ENCODE measurements at regions not wholly inside any gene's neighbourhood (a gene's known extent, or its start where the extent isn't known, plus 50 kb on each side); places are given as distances from the start of the nearest gene placed in this dataset.

DNA sequence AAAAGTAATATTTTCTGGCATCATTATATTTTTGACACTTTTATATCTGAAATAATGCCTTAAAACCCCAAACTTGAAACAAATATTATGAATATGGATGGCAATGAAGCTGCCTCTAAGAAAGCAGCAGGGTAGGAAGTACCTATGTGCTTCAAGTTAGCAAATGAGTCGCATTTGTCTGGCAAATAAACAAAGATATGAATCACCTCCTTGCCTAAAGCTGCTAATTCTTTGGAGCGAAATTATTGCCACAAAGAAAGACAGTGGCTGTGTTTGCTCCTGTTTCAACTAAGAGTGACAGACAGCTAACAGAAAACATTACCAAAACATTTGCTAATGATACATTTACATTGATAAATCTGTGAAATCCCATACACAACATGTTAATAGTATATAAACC lies 854.9 kb downstream of the RPS29 start:
- peaks cover 4% of the 10 kb centered on the region for H3K9me3 ChIP-seq (ENCODE audit: low read depth, low read length, poor library complexity, severe bottlenecking)
- H3K4me3 ChIP-seq (ENCODE audit: low read depth, low read length, poor library complexity, severe bottlenecking): no peak overlapping the region
- no TSS peak for BruUV-seq (replicated peaks)
- no peak overlapping the region for H3K27ac ChIP-seq (ENCODE audit: low read depth, low read length, poor library complexity, severe bottlenecking)
- no peak for TF ChIP-seq EZH2 (IDR thresholded peaks at IDR 0.05; ENCODE audit: borderline replicate concordance, low read depth, low read length, poor library complexity, severe bottlenecking)
- TF ChIP-seq, protein P1, sequence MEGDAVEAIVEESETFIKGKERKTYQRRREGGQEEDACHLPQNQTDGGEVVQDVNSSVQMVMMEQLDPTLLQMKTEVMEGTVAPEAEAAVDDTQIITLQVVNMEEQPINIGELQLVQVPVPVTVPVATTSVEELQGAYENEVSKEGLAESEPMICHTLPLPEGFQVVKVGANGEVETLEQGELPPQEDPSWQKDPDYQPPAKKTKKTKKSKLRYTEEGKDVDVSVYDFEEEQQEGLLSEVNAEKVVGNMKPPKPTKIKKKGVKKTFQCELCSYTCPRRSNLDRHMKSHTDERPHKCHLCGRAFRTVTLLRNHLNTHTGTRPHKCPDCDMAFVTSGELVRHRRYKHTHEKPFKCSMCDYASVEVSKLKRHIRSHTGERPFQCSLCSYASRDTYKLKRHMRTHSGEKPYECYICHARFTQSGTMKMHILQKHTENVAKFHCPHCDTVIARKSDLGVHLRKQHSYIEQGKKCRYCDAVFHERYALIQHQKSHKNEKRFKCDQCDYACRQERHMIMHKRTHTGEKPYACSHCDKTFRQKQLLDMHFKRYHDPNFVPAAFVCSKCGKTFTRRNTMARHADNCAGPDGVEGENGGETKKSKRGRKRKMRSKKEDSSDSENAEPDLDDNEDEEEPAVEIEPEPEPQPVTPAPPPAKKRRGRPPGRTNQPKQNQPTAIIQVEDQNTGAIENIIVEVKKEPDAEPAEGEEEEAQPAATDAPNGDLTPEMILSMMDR (conservative IDR thresholded peaks at IDR 0.05; ENCODE audit: low read depth, low read length): no peak
- intact Hi-C loops (cut with micrococcal nuclease; ENCODE audit: unreplicated experiment): no loop called here
- ChIA-PET POLR2A (ENCODE audit: low non-redundant PET) (no interaction called here), CTCF (no interaction called here)
- H3K4me1 ChIP-seq (ENCODE audit: insufficient read depth, low read length, poor library complexity, severe bottlenecking): no peaks in the 10 kb centered on the region
- H3K36me3 ChIP-seq (ENCODE audit: insufficient read depth, low read length, poor library complexity, severe bottlenecking): no peaks in the 10 kb centered on the region
- H3K27me3 ChIP-seq (replicated peaks; ENCODE audit: insufficient read depth, low read depth, low read length, poor library complexity): no peaks in the 10 kb centered on the region
- no peak for DNase-seq (ENCODE audit: low spot score)

DNA sequence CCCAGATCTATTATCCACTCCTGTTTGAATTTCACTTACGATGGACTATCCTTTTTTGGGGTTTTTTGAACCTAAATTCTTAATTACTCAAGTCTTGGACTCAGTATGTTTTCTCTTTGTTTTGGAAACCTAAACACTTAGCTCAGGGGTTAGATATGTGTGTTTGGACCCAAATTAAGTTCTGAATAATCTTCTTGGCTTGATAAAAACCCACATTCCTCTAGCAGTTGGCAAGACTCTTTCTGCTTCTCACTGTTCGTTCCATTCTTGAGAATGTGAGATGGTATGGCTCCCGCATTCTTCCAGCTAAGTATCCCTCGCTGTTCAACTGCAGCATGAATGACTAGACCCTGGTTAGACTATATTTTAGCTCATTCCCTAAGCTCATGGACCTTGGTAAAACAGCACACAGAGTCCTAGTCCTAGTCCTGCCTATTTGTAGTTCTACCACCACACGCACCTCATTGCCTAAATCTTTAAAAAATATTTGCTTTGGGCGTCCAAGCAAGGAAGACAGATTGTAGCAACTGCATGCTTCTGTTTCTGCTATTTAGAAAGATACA lies 860.0 kb downstream of the RPS29 start:
- Histone ChIP-seq H3K4me3 (ENCODE audit: low read depth, low read length, poor library complexity, severe bottlenecking) (no peak overlapping the region), H3K27me3 (replicated peaks; ENCODE audit: insufficient read depth, low read depth, low read length, poor library complexity) (no peaks in the 10 kb centered on the region), H3K36me3 (ENCODE audit: insufficient read depth, low read length, poor library complexity, severe bottlenecking) (no peaks in the 10 kb centered on the region), H3K27ac (ENCODE audit: low read depth, low read length, poor library complexity, severe bottlenecking) (no peak overlapping the region), H3K9me3 (ENCODE audit: low read depth, low read length, poor library complexity, severe bottlenecking) (no peaks in the 10 kb centered on the region), H3K4me1 (ENCODE audit: insufficient read depth, low read length, poor library complexity, severe bottlenecking) (no peaks in the 10 kb centered on the region)
- no TSS peak for BruUV-seq (replicated peaks)
- DNase-seq (ENCODE audit: low spot score): no peak
- intact Hi-C loops (cut with micrococcal nuclease; ENCODE audit: unreplicated experiment): no loop called here
- ChIA-PET CTCF (no interaction called here), POLR2A (ENCODE audit: low non-redundant PET) (no interaction called here)
- TF ChIP-seq, protein P1 (conservative IDR thresholded peaks at IDR 0.05; ENCODE audit: low read depth, low read length): no peak
- no peak for TF ChIP-seq EZH2 (IDR thresholded peaks at IDR 0.05; ENCODE audit: borderline replicate concordance, low read depth, low read length, poor library complexity, severe bottlenecking)

DNA sequence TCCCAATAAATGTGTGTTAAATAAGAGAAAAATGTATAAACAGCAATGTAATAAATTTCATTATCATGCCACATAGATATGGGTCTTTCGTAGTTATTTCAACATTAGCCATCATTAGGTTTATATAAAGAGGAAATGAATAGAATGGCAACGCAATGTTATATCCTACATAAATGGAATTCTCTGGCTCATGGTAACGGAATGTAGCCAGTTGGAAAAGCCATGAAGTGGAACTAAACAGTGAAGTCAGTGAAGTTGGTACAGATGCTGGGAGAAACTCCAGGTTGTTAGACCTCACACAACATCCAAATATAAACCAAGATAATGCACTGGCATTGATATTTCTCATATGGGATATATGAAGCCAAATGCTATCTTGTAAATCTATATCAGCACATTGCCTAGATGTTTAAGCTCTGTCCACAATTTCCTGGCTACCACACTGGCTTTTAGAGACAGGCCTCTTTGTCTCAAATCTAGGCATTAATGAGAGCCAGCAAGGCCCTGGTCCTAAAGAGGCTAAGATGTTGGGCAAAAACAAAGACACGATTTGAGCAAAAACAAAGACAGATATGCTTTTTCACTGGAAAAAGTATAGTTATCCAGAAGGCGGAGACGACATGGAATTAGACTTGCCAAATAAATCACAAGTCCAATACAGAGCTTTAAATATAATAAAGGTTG lies 861.0 kb downstream of the RPS29 start:
- intact Hi-C loops (cut with micrococcal nuclease; ENCODE audit: unreplicated experiment): no loop called here
- DNase-seq (ENCODE audit: low spot score): no peak
- Histone ChIP-seq H3K9me3 (ENCODE audit: low read depth, low read length, poor library complexity, severe bottlenecking) (no peaks in the 10 kb centered on the region), H3K27me3 (replicated peaks; ENCODE audit: insufficient read depth, low read depth, low read length, poor library complexity) (no peaks in the 10 kb centered on the region), H3K4me3 (ENCODE audit: low read depth, low read length, poor library complexity, severe bottlenecking) (no peak overlapping the region), H3K36me3 (ENCODE audit: insufficient read depth, low read length, poor library complexity, severe bottlenecking) (no peaks in the 10 kb centered on the region), H3K27ac (ENCODE audit: low read depth, low read length, poor library complexity, severe bottlenecking) (no peak overlapping the region), H3K4me1 (ENCODE audit: insufficient read depth, low read length, poor library complexity, severe bottlenecking) (no peaks in the 10 kb centered on the region)
- no TSS peak for BruUV-seq (replicated peaks)
- CTCF ChIA-PET: no interaction called here
- POLR2A ChIA-PET (ENCODE audit: low non-redundant PET): no interaction called here
- TF ChIP-seq, protein P1 (conservative IDR thresholded peaks at IDR 0.05; ENCODE audit: low read depth, low read length): no peak
- no peak for TF ChIP-seq EZH2 (IDR thresholded peaks at IDR 0.05; ENCODE audit: borderline replicate concordance, low read depth, low read length, poor library complexity, severe bottlenecking)
